HG02852 (cell line): ENCODE measurements at regions not wholly inside any gene's neighbourhood (a gene's known extent, or its start where the extent isn't known, plus 50 kb on each side); places are given as distances from the start of the nearest gene placed in this dataset.
"Not testable (repeated sequence)": the region's sequence is repeated elsewhere in the genome, so short reads cannot be mapped to it uniquely, and the experiment has no call there.

Experiments used
- ATAC-seq: cut with Tn5 transposase; IDR thresholded peaks from one replicate; pipeline ENCODE4 v1.9.1; 2021; ENCODE audit warnings: mild to moderate bottlenecking, moderate library complexity; ENCODE audit not compliant: unreplicated experiment

DNA sequence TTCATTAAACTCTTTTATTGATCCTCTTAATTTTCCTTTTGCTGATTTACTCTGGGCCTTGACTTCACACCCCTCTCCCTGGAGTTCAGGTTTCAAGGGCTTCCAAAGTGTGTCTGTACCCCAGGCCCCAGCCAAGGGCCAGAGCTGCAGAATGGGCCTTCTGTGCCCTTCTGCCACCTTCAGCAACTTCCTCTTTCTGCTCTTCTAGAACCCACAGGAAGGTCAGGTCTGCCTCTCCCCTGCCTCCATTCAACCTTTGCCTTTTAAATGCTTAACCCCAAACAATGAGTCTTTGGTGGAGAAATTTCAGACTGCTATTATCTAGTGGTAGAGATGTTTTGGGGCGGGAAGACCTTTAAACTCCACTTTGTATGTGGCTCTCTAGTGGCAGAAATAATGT is 63.1 kb downstream of the TSN start:
- ATAC-seq = no peak

GRCh38 chr2:121819846-121820245 is 64.4 kb downstream of the TSN start:
- no peak for ATAC-seq

DNA sequence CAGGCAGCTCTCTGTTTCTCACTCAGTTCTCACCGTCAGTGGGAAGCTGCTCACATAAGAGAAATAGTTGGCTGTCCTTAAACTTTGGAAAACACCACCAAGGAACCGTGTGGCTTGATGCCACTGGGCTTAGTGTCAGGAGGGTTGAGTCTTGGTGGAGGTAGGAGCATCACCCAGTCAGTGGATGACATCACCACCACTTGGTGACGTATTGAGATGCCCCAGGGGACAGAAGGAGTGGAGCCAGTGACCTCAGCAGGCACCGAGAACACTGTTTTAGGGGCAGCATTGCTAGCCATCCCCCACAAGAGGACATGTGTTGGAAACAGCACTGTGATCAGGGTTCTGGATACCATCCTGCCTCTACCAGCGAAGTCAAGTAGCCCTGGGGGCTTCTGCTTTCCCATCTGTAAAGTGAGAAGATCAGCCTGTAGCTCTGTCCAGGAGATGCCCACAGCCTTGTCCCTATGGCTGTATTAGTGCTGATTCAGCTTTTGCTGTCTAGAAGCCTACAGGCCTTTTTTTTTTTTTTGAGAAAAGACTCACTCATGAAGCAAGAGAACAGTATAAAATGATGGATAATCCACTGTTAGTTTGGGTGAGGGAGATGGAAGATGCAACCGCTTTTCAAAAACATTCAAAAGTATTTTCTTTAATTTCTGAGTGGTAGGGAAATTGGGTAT is 66.2 kb downstream of the TSN start:
- ATAC-seq = no peak

GRCh38 chr2:121824264-121824663 is 68.8 kb downstream of the TSN start:
- ATAC-seq = no peak

GRCh38 chr2:121825003-121825950 is 69.8 kb downstream of the TSN start:
- no peak for ATAC-seq

- ATAC-seq = no peak
Observed at GRCh38 chr2:121826036-121826435, 70.6 kb downstream of the TSN start.

DNA sequence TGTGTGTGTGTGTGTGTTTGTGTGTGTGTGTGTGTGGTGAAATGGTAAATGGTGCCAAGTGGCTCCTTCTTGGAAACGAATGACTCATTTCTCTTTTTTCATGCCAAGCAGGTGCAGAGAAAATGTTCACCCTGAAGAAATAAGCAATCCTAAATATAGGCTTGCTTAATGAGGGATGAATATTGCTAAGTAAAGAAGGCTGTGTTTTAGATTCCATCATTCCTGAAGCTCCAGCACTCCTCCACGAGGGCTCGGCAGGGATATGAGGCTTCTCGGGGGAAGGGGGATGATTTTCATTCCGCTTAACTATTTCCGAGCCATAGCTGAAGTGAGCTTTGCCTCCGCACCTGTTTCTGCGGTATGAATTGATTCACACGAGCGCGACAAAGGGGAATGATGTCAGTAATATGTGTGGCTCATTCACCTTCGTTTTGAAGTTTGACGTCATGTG is 72.9 kb downstream of the TSN start:
- no peak for ATAC-seq

- ATAC-seq = no peak
Observed at GRCh38 chr2:121830809-121831208, 75.4 kb downstream of the TSN start.

GRCh38 chr2:121831841-121832240 is 76.4 kb downstream of the TSN start:
- no peak for ATAC-seq

DNA sequence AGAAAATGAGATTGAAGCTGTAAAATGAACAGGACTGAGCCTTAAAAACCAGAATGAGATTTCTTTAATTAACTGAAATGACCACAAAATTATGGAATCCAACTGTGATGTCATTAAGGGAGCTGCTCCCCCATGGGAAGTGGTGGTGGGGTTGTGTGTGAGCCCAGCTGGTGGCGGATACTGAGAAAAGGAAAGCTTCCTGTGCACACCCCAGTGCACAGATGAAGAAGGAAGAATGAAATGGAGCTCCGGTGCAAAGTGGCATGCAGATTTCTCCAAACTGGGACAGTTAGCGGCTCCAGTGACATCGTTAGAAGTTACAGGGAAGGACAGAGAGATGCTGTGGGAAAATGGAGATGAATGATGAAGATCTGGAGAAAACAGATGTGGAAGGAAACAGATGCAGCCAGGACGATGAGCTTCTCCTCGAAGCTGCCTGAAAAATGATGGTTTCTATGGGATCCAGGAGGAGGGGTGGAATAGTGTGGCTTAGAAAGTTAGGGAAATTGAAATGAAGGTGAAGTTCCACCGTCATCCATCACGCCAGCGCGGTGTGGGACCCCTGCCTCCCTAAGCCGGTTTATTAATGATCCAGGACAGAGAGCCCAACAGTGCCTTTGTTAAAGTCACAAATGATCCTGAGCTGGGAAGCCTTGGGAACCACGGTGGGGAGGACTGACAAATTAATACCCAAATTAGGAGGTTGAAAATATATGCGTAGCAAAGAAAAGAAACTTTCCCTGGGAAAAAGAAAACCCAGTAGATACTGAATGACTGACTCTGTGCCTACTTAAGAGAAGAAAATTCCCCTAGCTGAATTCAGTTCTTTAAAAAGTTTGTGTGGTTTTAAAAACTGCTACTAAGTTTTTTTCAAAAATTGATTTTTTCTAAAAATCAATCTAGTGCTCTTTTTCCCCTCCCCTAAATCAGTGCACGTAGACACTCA is 77.2 kb downstream of the TSN start:
- ATAC-seq = peak; percentile 46

DNA sequence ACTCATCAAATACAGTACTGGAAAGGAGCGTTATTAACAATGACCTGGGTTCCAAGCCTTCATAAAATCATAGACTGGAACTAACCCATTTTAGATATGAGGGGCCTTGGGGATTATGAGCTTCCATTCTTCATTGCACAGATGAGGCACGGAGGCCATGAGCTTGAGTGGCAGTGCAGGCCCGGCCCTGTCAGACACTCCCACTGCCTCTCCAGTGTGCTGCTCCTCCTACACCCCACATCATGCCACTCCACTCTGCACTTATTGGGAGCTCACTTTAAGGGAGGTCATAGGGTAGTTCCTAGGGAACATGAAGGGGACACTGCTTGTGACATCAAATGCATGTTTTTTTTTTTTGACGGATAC is 77.9 kb downstream of the TSN start:
- ATAC-seq = peak; percentile 42

DNA sequence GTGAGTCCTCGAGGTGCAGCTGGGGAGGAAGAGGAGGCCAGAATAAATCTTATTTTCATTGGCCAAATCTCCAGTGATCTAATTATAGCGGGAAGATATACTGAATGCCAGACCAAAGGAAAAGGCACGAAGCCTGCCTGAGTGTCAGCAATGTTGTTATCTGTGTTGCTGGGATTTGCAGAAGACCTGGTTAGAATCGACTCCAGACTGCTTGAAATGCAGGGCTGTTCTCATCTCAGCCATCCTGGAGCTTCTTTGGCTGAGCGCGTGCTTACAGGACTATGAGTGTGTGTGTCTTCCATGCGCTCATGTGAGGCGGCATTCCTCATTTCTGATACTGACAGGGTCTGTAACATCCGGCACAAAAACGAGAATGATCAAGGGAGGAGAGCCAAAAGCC is 81.2 kb downstream of the TSN start:
- no peak for ATAC-seq

DNA sequence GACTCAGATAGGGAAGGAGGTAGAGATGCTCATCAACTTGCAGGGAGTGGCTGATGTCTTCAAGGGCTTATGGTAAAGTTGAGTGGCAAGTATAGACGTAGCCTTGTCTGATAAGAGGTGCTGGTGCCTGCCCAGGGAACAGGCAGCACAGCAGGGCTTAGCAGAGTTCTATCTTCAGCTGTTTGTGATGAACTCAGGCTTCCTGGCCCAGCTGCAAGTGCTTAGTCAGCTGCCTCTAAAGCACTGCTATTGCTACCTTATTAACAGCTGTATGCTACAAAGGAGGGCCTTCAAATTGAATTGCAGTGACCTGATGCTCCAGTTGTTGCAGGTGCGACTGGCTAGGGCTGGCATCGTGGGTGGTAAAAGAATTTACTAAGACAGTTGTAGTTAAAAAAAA is 82.1 kb downstream of the TSN start:
- no peak for ATAC-seq

GRCh38 chr2:121838551-121838950 is 83.1 kb downstream of the TSN start:
- no peak for ATAC-seq

DNA sequence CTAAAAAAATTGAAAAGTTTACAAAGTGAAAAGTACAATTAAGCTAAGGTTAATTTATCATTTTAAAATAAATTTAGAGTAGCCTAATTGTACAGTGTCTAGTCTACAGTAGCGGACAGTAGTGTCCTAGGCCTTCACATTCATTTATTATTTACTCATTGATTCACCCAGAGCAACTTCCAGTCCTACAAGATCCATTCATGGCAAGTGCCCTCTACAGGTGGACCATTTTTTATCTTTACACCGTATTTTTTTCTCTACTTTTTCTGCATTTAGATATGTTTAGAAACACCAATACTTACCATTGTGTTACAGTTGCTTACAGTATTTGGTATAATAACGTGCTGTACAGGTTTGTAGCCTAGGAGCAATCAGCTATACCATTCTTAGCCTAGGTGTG is 84.1 kb downstream of the TSN start:
- no peak for ATAC-seq

GRCh38 chr2:121849236-121849635 is 93.8 kb downstream of the TSN start:
- no peak for ATAC-seq

DNA sequence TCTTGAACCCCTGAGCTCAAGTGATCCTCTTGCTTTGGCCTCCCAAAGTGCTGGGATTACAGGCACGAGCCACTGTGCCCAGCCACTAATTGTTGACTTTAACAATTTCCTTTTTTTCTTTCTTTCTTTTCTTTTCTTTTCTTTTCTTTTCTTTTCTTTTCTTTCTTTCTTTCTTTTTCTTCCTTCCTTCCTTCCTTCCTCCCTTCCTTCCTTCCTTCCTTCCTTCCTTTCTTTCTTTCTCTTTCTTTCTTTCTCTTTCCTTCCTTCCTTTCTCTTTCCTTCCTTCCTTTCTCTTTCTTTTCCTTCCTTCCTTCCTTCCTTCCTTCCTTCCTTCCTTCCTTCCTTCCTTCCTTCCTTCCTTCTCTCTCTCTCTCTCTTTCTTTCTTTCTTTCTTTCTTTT is 97.7 kb downstream of the TSN start:
- ATAC-seq = not testable (repeated sequence)

DNA sequence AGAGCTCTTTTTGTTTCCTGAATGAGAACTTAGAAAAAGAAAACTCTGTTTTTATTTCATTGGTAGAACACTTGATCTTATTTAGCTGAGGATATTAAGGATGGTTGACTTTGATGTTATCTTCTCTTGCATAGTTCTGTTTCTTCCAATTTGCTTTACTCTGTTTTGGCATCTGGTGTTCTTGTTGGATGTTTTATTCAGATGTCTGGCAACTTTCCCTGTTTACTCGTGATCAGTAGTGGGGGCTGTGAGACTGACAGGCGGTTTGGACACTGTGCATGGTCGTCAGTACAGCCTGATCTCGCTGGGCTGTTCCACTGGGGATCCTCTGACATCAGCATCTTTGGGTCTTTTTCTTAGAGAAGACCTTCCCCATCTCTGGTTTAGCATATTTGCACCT is 100.1 kb downstream of the TSN start:
- ATAC-seq = no peak

GRCh38 chr2:121856360-121856759 is 100.9 kb downstream of the TSN start:
- no peak for ATAC-seq

DNA sequence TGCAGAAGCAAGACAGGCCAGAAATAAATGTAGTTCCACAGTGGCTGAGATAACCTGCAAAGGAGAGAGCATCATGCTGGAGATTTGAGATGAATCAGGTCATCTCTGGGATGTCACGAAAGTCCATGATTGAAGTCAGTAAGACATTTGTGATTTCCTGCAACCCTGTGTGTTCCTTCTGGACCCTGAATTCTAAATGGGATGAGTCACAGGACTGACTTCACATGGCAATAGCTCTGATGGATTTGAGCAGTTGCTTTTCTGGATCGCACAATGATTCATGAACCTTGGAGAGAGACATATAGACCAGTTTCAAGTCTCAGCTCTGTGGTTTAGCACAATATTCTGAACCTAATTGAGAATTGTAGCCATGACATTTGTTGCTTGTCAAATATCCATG is 102.9 kb downstream of the TSN start:
- ATAC-seq = no peak

DNA sequence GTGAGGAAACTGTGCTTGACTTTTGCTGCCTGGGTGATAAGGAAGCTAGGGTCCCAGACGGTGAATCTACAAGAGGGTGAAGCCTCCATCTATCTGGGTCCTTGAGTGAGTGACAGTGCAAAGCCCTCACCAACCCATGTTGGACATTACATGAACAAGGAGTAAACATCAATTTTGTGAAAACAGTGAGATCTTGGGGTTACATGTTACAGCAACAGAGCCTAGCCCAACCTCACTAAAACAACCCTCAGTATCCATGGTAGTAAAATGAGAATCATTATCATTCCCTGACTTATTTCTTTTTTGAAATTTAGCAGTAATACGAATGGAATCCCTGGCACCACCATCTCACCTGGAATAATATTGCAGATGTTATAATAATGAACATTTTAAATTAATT is 103.4 kb downstream of the TSN start:
- ATAC-seq = no peak
